ENCODE measurements at regions not wholly inside any gene's neighbourhood (a gene's known extent, or its start where the extent isn't known, plus 50 kb on each side); places are given as distances from the start of the nearest gene placed in this dataset.

DNA sequence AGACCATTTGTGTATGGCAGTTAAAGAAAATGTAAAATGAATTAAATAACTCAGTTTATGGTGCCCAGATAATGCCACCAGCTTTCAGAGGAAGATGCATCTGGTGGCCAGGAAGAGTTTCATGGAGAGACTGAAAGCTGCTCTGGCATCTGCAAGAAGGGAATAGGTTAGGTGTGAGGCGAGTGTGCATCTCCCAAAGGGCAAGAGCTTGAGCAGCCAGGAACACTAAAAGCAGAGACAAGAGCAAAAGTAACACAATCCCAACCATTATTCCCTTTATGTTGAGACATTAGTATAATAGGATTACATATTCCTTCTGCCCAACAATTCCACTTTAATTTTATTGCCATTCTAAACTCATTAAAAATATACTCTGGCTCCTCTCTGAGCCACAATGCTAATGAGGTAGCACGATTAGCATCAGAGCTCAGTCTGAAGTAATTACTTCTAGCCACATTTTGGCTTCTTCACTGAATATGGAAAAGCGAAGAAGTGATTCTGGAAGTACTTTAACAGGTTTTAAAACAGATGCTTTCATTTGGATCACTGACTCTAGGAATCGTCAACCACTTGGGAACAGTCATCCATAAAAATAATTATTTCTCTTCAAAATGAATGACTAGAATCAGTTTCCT is 309.4 kb upstream of the TMTC1 start:
- Mint-ChIP-seq H3K27me3 (peaks cover 0 to 3% of the 10 kb centered on the region in 2 donors), H3K4me1 (no peaks in the 10 kb centered on the region), H3K4me3 (no peak overlapping the region), H3K9me3 (peaks cover 2 to 9% (median 3%) of the 10 kb centered on the region in 3 donors), H3K27ac (no peak overlapping the region), H3K36me3 (no peaks in the 10 kb centered on the region)
- DNase-seq (no peak), ATAC-seq (replicated peaks in 1 of 4) (no peak)
- WGBS (ENCODE audit: insufficient coverage), result 100% methylated on average over 1 of the region's 4 CpGs
- H3K27ac ChIP-seq (ENCODE audit: low read length), result no peak overlapping the region
- H3K4me3 ChIP-seq (ENCODE audit: control insufficient read depth in 1 of 2, extremely low read depth in 1 of 2, low read length in 1 of 2), result no peak overlapping the region
- POLR2A ChIA-PET, result no interaction called here
- H3K9me3 ChIP-seq, result no peaks in the 10 kb centered on the region
- CTCF ChIA-PET, result no interaction called here
- H3K4me1 ChIP-seq (ENCODE audit: control insufficient read depth in 1 of 2, extremely low read depth in 1 of 2, insufficient read depth in 2 of 2, low read length in 2 of 2), result no peaks in the 10 kb centered on the region
- no peaks in the 10 kb centered on the region for H3K27me3 ChIP-seq (replicated peaks in 1 of 2; ENCODE audit: control insufficient read depth in 2 of 2, extremely low read depth in 1 of 2, insufficient read depth in 2 of 2, low read length in 1 of 2)
- H3K36me3 ChIP-seq (ENCODE audit: control insufficient read depth in 2 of 2, extremely low read depth in 1 of 2, insufficient read depth in 1 of 2, low read length in 1 of 2), result no peaks in the 10 kb centered on the region

DNA sequence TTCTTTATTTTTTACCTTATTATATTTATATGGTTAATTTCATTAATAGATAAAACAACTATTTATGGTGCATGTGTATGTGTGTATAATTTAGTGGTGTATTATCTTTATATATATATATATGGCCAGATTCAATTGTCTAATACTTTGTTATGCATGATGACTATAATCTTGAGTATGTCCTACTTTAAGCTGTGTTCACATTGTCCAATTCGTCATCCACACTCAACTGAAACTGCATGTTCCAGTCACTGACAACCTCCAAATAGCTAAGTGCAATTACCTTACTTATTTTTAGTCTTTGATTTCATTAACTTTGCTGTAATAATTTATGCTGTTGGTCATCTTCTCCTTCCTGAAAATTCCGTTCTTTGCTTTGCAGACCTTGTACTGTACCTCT is 306.5 kb upstream of the TMTC1 start:
- no peaks in the 10 kb centered on the region for H3K9me3 ChIP-seq
- WGBS (ENCODE audit: insufficient coverage), result 43% methylated on average over 1 of the region's 2 CpGs

DNA sequence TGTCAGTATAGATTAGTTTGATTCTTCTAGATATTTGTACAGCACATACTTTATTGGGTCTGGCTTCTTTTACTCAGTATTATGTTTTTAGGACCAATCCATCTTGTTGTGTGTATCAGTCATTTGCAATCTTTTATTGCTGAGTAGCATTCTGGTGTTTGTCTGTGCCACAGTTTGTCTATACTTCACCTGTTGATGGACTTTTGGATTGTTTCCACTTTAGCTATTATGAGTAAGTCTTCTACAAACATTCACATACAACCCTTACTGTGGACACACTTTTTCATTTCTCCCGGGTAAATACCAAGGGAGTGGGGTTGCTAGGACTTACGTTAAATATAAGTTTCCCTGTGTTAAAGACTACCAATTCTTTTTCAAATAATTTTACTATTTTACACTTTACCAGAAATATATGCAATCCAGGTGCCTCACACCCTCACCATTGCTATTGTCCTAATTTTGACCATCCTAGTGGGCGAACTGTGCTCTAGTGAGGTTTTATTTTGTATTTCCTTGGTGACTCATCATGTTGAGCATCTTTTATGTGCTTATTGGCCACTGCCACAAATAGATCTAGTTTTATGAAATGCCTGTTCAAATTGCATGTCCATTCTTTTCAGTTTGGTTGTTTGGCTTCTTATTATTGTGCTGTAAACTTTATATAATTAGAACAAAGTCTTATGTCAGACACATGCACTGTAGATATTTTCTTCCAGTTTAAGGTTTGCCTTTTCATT is 304.7 kb upstream of the TMTC1 start:
- no peaks in the 10 kb centered on the region for H3K4me1 Mint-ChIP-seq
- ATAC-seq (replicated peaks in 1 of 4), result no peak

More for the DNA sequence above, 306.5 kb upstream of the TMTC1 start:
- no peaks in the 10 kb centered on the region for H3K27me3 ChIP-seq (replicated peaks in 1 of 2; ENCODE audit: control insufficient read depth in 2 of 2, extremely low read depth in 1 of 2, insufficient read depth in 2 of 2, low read length in 1 of 2)
- Mint-ChIP-seq H3K27me3 (peaks cover 0 to 3% of the 10 kb centered on the region in 2 donors), H3K36me3 (no peaks in the 10 kb centered on the region), H3K27ac (no peak overlapping the region), H3K4me1 (no peaks in the 10 kb centered on the region), H3K9me3 (peaks cover 2 to 10% (median 3%) of the 10 kb centered on the region in 3 donors), H3K4me3 (no peak overlapping the region)
- ChIA-PET CTCF (no interaction called here), POLR2A (no interaction called here)
- DNase-seq, result no peak
- no peaks in the 10 kb centered on the region for H3K36me3 ChIP-seq (ENCODE audit: control insufficient read depth in 2 of 2, extremely low read depth in 1 of 2, insufficient read depth in 1 of 2, low read length in 1 of 2)
- H3K27ac ChIP-seq (ENCODE audit: low read length), result no peak overlapping the region
- H3K4me1 ChIP-seq (ENCODE audit: control insufficient read depth in 1 of 2, extremely low read depth in 1 of 2, insufficient read depth in 2 of 2, low read length in 2 of 2), result no peaks in the 10 kb centered on the region
- ATAC-seq (replicated peaks in 1 of 4), result no peak
- no peak overlapping the region for H3K4me3 ChIP-seq (ENCODE audit: control insufficient read depth in 1 of 2, extremely low read depth in 1 of 2, low read length in 1 of 2)

DNA sequence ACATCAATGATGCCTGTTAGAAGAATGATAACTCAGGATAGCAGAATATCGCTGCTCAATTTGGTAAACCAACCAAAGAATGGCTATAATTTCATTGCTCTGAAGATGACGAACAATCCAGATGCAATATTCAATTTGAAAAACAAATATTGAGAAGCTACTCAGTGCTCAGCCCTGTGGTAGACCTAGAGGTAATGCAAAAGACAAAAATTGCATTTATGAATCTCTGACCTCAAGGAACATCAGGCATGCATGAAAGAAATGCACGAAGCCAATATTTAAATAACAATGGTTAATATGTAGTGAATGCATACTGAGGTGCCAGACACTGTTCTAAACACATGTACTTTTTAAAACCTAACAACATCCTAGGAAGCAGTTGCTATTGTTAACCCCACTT is 298.6 kb upstream of the TMTC1 start:
- no peaks in the 10 kb centered on the region for H3K4me1 Mint-ChIP-seq
- WGBS (ENCODE audit: insufficient coverage), result no CpG with 5 or more reads among the region's 3 CpGs
- H3K4me3 Mint-ChIP-seq, result no peak overlapping the region
- Histone ChIP-seq H3K27me3 (replicated peaks in 1 of 2; ENCODE audit: control insufficient read depth in 2 of 2, extremely low read depth in 1 of 2, insufficient read depth in 2 of 2, low read length in 1 of 2) (no peaks in the 10 kb centered on the region), H3K9me3 (no peaks in the 10 kb centered on the region), H3K36me3 (ENCODE audit: control insufficient read depth in 2 of 2, extremely low read depth in 1 of 2, insufficient read depth in 1 of 2, low read length in 1 of 2) (no peaks in the 10 kb centered on the region), H3K4me1 (ENCODE audit: control insufficient read depth in 1 of 2, extremely low read depth in 1 of 2, insufficient read depth in 2 of 2, low read length in 2 of 2) (no peaks in the 10 kb centered on the region), H3K27ac (ENCODE audit: low read length) (no peak overlapping the region), H3K4me3 (ENCODE audit: control insufficient read depth in 1 of 2, extremely low read depth in 1 of 2, low read length in 1 of 2) (no peak overlapping the region)
- no peak for ATAC-seq (replicated peaks in 1 of 4)
- no peaks in the 10 kb centered on the region for H3K36me3 Mint-ChIP-seq
- CTCF ChIA-PET, result no interaction called here
- POLR2A ChIA-PET, result no interaction called here
- no peaks in the 10 kb centered on the region for H3K27me3 Mint-ChIP-seq
- H3K9me3 Mint-ChIP-seq, result no peaks in the 10 kb centered on the region
- DNase-seq, result no peak
- H3K27ac Mint-ChIP-seq, result no peak overlapping the region

More for the DNA sequence above, 304.7 kb upstream of the TMTC1 start:
- no peaks in the 10 kb centered on the region for H3K27me3 ChIP-seq (replicated peaks in 1 of 2; ENCODE audit: control insufficient read depth in 2 of 2, extremely low read depth in 1 of 2, insufficient read depth in 2 of 2, low read length in 1 of 2)
- H3K9me3 ChIP-seq, result no peaks in the 10 kb centered on the region
- Mint-ChIP-seq H3K9me3 (peaks cover 2 to 6% (median 3%) of the 10 kb centered on the region in 3 donors), H3K4me3 (no peak overlapping the region), H3K36me3 (no peaks in the 10 kb centered on the region), H3K27ac (no peak overlapping the region), H3K27me3 (no peaks in the 10 kb centered on the region)
- no peak overlapping the region for H3K4me3 ChIP-seq (ENCODE audit: control insufficient read depth in 1 of 2, extremely low read depth in 1 of 2, low read length in 1 of 2)
- no peaks in the 10 kb centered on the region for H3K36me3 ChIP-seq (ENCODE audit: control insufficient read depth in 2 of 2, extremely low read depth in 1 of 2, insufficient read depth in 1 of 2, low read length in 1 of 2)
- DNase-seq, result no peak
- ChIA-PET POLR2A (no interaction called here), CTCF (no interaction called here)
- no peaks in the 10 kb centered on the region for H3K4me1 ChIP-seq (ENCODE audit: control insufficient read depth in 1 of 2, extremely low read depth in 1 of 2, insufficient read depth in 2 of 2, low read length in 2 of 2)
- H3K27ac ChIP-seq (ENCODE audit: low read length), result no peak overlapping the region
- no CpG with 5 or more reads among the region's 3 CpGs for WGBS (ENCODE audit: insufficient coverage)

DNA sequence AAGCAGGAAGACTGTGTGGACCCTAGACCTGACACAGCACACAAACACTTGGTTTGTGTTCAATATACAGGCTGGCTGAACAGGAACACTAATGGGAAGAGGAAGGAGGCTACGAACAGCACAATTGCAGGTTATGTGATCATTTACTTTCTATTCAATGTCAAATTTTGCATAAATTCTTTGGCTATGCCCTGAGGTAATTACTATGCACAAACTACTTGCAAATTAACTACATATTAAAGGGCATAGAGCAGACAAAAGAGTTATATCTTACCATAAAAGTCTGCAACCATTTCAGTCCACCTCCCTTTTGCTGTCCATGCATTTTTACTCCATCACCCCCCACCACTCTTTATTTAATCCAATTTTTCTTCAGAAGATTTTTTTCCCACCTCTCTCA is 291.2 kb upstream of the TMTC1 start:
- POLR2A ChIA-PET, result no interaction called here
- DNase-seq, result no peak
- Mint-ChIP-seq H3K27me3 (no peaks in the 10 kb centered on the region), H3K4me1 (no peaks in the 10 kb centered on the region), H3K27ac (no peak overlapping the region), H3K9me3 (no peaks in the 10 kb centered on the region), H3K36me3 (no peaks in the 10 kb centered on the region), H3K4me3 (no peak overlapping the region)
- Histone ChIP-seq H3K36me3 (ENCODE audit: control insufficient read depth in 2 of 2, extremely low read depth in 1 of 2, insufficient read depth in 1 of 2, low read length in 1 of 2) (no peaks in the 10 kb centered on the region), H3K27me3 (replicated peaks in 1 of 2; ENCODE audit: control insufficient read depth in 2 of 2, extremely low read depth in 1 of 2, insufficient read depth in 2 of 2, low read length in 1 of 2) (no peaks in the 10 kb centered on the region), H3K9me3 (no peaks in the 10 kb centered on the region), H3K4me3 (ENCODE audit: control insufficient read depth in 1 of 2, extremely low read depth in 1 of 2, low read length in 1 of 2) (no peak overlapping the region), H3K27ac (ENCODE audit: low read length) (no peak overlapping the region), H3K4me1 (ENCODE audit: control insufficient read depth in 1 of 2, extremely low read depth in 1 of 2, insufficient read depth in 2 of 2, low read length in 2 of 2) (no peaks in the 10 kb centered on the region)
- no peak for ATAC-seq (replicated peaks in 1 of 4)
- no CpG with 5 or more reads among the region's 1 CpG for WGBS (ENCODE audit: insufficient coverage)
- CTCF ChIA-PET, result no interaction called here

DNA sequence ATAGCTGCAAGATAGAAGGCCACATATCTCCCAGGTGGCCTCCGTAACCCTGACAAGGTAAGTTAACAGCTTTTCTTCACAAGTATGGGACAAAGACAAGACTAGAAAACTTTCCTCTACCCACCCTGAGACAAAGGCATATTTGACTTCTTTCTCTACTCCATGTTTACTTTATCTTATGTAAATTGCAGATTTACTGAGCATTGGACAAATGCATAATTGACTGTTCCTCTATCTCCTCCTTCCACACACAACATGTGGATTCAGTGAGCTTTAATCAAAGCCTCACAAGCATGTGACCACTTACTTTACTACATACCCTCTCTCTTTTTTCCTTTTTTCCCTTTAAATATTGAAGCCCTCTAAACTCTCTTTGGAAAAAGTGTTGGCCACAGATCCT is 289.1 kb upstream of the TMTC1 start:
- H3K27me3 ChIP-seq (replicated peaks in 1 of 2; ENCODE audit: control insufficient read depth in 2 of 2, extremely low read depth in 1 of 2, insufficient read depth in 2 of 2, low read length in 1 of 2), result no peaks in the 10 kb centered on the region
- H3K9me3 Mint-ChIP-seq, result peaks cover 0 to 8% (median under 1%) of the 10 kb centered on the region in 3 donors
- no CpG with 5 or more reads among the region's 1 CpG for WGBS (ENCODE audit: insufficient coverage)
- ATAC-seq (replicated peaks in 1 of 4) (no peak), DNase-seq (no peak)
- H3K27me3 Mint-ChIP-seq, result peaks cover 0 to 5% of the 10 kb centered on the region in 2 donors
- H3K4me1 ChIP-seq (ENCODE audit: control insufficient read depth in 1 of 2, extremely low read depth in 1 of 2, insufficient read depth in 2 of 2, low read length in 2 of 2), result no peaks in the 10 kb centered on the region
- H3K27ac Mint-ChIP-seq, result no peak overlapping the region
- H3K36me3 Mint-ChIP-seq, result no peaks in the 10 kb centered on the region
- POLR2A ChIA-PET, result no interaction called here
- H3K4me3 Mint-ChIP-seq, result no peak overlapping the region
- no peaks in the 10 kb centered on the region for H3K4me1 Mint-ChIP-seq
- H3K27ac ChIP-seq (ENCODE audit: low read length), result no peak overlapping the region
- H3K36me3 ChIP-seq (ENCODE audit: control insufficient read depth in 2 of 2, extremely low read depth in 1 of 2, insufficient read depth in 1 of 2, low read length in 1 of 2), result no peaks in the 10 kb centered on the region
- H3K4me3 ChIP-seq (ENCODE audit: control insufficient read depth in 1 of 2, extremely low read depth in 1 of 2, low read length in 1 of 2), result no peak overlapping the region
- no peaks in the 10 kb centered on the region for H3K9me3 ChIP-seq
- CTCF ChIA-PET, result no interaction called here

Measured in T-cell (primary cell).